ENCODE measurements at regions not wholly inside any gene's neighbourhood (a gene's known extent, or its start where the extent isn't known, plus 50 kb on each side); places are given as distances from the start of the nearest gene placed in this dataset.

DNA sequence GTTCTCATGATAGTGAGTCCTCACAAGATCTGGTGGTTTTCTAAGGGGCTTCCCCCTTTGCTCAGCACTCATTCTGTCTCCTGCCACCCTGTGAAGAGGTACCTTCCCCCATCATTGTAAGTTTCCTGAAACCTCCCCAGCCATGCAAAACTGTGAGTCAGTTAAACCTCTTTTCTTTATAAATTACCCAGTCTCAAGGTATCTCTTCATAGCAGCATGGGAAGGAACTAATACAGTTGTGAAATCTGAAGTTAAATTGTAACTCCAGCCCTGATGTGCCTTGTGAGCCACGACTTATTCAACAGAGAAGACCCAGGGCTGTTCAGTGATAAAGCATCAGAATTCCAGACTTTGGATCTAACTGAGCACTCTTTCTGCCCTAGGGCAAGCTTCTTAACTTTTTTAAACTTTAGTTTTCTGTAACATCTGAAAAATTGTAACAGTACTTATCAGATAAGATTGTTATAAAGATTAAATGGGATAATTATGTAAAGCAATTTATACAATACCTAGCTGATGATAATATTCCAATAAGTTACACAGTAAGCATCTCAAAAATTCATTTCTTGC is 220.0 kb downstream of the TRPC6 start:
- H3K27me3 ChIP-seq (ENCODE audit: insufficient read depth, low read length), result no peaks in the 10 kb centered on the region
- no peak overlapping the region for H3K4me2 ChIP-seq (ENCODE audit: insufficient read depth, low read length)
- TF ChIP-seq, protein P1, sequence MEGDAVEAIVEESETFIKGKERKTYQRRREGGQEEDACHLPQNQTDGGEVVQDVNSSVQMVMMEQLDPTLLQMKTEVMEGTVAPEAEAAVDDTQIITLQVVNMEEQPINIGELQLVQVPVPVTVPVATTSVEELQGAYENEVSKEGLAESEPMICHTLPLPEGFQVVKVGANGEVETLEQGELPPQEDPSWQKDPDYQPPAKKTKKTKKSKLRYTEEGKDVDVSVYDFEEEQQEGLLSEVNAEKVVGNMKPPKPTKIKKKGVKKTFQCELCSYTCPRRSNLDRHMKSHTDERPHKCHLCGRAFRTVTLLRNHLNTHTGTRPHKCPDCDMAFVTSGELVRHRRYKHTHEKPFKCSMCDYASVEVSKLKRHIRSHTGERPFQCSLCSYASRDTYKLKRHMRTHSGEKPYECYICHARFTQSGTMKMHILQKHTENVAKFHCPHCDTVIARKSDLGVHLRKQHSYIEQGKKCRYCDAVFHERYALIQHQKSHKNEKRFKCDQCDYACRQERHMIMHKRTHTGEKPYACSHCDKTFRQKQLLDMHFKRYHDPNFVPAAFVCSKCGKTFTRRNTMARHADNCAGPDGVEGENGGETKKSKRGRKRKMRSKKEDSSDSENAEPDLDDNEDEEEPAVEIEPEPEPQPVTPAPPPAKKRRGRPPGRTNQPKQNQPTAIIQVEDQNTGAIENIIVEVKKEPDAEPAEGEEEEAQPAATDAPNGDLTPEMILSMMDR (IDR thresholded peaks at IDR 0.05; ENCODE audit: extremely low read depth, low read depth, low read length), result no peak
- H3K4me3 ChIP-seq (ENCODE audit: insufficient read depth, low read length), result no peak overlapping the region
- DNase-seq (ENCODE audit: insufficient read length, low spot score, missing footprints), result no peak
- H3K79me2 ChIP-seq (ENCODE audit: insufficient read depth, low read length), result no peaks in the 10 kb centered on the region
- H3K4me1 ChIP-seq (ENCODE audit: insufficient read depth, low read length), result no peaks in the 10 kb centered on the region
- H3K9me3 ChIP-seq (ENCODE audit: low read depth, low read length), result no peaks in the 10 kb centered on the region
- H2AFZ ChIP-seq (ENCODE audit: low read length), result no peak overlapping the region
- H4K20me1 ChIP-seq (ENCODE audit: insufficient read depth, low read length), result no peaks in the 10 kb centered on the region
- H3K27ac ChIP-seq (ENCODE audit: low read depth, low read length), result no peak overlapping the region
- no peaks in the 10 kb centered on the region for H3K36me3 ChIP-seq (ENCODE audit: insufficient read depth, low read length)

DNA sequence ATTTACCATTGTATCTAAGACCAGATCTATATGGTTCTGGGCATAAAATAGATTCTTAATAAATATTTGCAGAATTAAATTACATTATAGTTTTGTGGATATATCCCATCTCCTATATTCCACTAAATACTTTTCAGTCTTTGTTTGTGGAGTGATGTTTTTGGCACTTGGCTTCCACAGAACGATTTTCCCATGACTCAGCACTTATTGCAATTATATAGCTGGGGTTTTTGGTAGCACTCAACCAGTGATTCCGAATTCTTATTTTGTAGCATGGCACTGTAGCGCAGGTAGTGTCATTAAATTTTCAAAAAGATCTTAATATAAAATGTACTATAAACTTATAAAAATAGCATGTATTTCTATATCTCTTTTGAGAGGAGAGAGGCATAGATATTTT is 221.2 kb downstream of the TRPC6 start:
- H3K27ac ChIP-seq (ENCODE audit: low read depth, low read length), result no peak overlapping the region
- H2AFZ ChIP-seq (ENCODE audit: low read length), result no peak overlapping the region
- TF ChIP-seq, protein P1 (IDR thresholded peaks at IDR 0.05; ENCODE audit: extremely low read depth, low read depth, low read length), result no peak
- no peak overlapping the region for H3K4me2 ChIP-seq (ENCODE audit: insufficient read depth, low read length)
- H3K36me3 ChIP-seq (ENCODE audit: insufficient read depth, low read length), result no peaks in the 10 kb centered on the region
- H3K4me3 ChIP-seq (ENCODE audit: insufficient read depth, low read length), result no peak overlapping the region
- H3K27me3 ChIP-seq (ENCODE audit: insufficient read depth, low read length), result no peaks in the 10 kb centered on the region
- no peak for DNase-seq (ENCODE audit: insufficient read length, low spot score, missing footprints)
- H4K20me1 ChIP-seq (ENCODE audit: insufficient read depth, low read length), result no peaks in the 10 kb centered on the region
- no peaks in the 10 kb centered on the region for H3K9me3 ChIP-seq (ENCODE audit: low read depth, low read length)
- no peaks in the 10 kb centered on the region for H3K79me2 ChIP-seq (ENCODE audit: insufficient read depth, low read length)
- no peaks in the 10 kb centered on the region for H3K4me1 ChIP-seq (ENCODE audit: insufficient read depth, low read length)

DNA sequence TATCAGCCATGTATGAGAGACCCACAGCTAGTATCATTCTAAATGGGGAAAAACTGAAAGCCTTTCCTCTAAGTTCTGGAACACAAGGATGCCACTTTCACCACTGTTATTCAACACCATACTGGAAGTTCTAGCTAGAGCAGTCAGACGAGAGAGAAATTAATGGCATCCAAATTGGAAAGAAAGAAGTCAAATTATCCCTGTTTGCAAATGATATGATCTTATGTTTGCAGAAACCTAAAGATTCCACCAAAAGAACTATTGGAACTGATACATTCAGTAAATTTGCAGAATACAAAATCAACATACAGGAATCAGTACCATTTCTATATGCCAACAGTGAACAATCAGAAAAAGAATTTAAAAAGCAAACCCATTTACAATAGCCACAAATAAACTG is 226.0 kb downstream of the TRPC6 start:
- no peak overlapping the region for H2AFZ ChIP-seq (ENCODE audit: low read length)
- no peaks in the 10 kb centered on the region for H3K4me1 ChIP-seq (ENCODE audit: insufficient read depth, low read length)
- H3K4me3 ChIP-seq (ENCODE audit: insufficient read depth, low read length), result no peak overlapping the region
- no peak for DNase-seq (ENCODE audit: insufficient read length, low spot score, missing footprints)
- no peaks in the 10 kb centered on the region for H3K9me3 ChIP-seq (ENCODE audit: low read depth, low read length)
- H3K4me2 ChIP-seq (ENCODE audit: insufficient read depth, low read length), result no peak overlapping the region
- H3K79me2 ChIP-seq (ENCODE audit: insufficient read depth, low read length), result no peaks in the 10 kb centered on the region
- H4K20me1 ChIP-seq (ENCODE audit: insufficient read depth, low read length), result no peaks in the 10 kb centered on the region
- TF ChIP-seq, protein P1 (IDR thresholded peaks at IDR 0.05; ENCODE audit: extremely low read depth, low read depth, low read length), result no peak
- no peaks in the 10 kb centered on the region for H3K27me3 ChIP-seq (ENCODE audit: insufficient read depth, low read length)
- no peak overlapping the region for H3K27ac ChIP-seq (ENCODE audit: low read depth, low read length)
- no peaks in the 10 kb centered on the region for H3K36me3 ChIP-seq (ENCODE audit: insufficient read depth, low read length)

DNA sequence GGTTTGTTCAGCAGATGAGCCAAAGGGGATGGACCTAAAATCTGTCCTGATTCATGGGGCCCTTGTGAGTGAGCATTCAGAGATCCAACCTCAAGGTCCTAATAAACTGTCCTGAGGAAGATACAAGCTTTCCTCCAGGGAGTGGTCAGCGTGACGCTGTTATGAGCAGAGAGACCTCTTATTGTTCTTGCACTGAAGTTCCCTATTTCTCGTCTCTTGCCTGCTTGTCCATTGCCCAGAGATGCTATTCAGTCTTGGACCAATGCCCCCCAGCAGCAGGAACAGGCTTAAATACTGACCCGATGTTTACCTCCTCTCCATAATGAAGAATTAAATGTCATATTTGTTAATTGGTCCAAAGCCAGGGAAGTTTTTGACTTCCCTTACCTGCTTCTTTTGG is 225.2 kb upstream of the PGR start:
- Histone ChIP-seq H3K36me3 (ENCODE audit: insufficient read depth, low read length) (no peaks in the 10 kb centered on the region), H3K4me2 (ENCODE audit: insufficient read depth, low read length) (no peak overlapping the region), H3K4me3 (ENCODE audit: insufficient read depth, low read length) (no peak overlapping the region), H3K27me3 (ENCODE audit: insufficient read depth, low read length) (no peaks in the 10 kb centered on the region), H3K79me2 (ENCODE audit: insufficient read depth, low read length) (no peaks in the 10 kb centered on the region), H2AFZ (ENCODE audit: low read length) (no peak overlapping the region), H3K27ac (ENCODE audit: low read depth, low read length) (no peak overlapping the region), H3K4me1 (ENCODE audit: insufficient read depth, low read length) (no peaks in the 10 kb centered on the region), H4K20me1 (ENCODE audit: insufficient read depth, low read length) (no peaks in the 10 kb centered on the region), H3K9me3 (ENCODE audit: low read depth, low read length) (no peaks in the 10 kb centered on the region)
- TF ChIP-seq, protein P1 (IDR thresholded peaks at IDR 0.05; ENCODE audit: extremely low read depth, low read depth, low read length), result no peak
- no peak for DNase-seq (ENCODE audit: insufficient read length, low spot score, missing footprints)

Data from osteoblast (primary cell).